WERI-Rb-1 (cell line): ENCODE measurements at regions not wholly inside any gene's neighbourhood (a gene's known extent, or its start where the extent isn't known, plus 50 kb on each side); places are given as distances from the start of the nearest gene placed in this dataset.

Experiments
- DNase-seq: peaks from one replicate; pipeline ENCODE4 v3.0.0-alpha.2; 2020
- H3K27ac ChIP-seq: fragments of 250-450 bp; sonication (Bioruptor Pico); 2 replicates; pipeline ENCODE4 v1.5.1; 2020; ENCODE audit warnings: mild to moderate bottlenecking, moderate library complexity
- H3K27me3 ChIP-seq: fragments of 250-450 bp; sonication (Bioruptor Pico); 2 replicates; pipeline ENCODE4 v1.5.1; 2021; ENCODE audit warnings: mild to moderate bottlenecking, low read depth, moderate library complexity; ENCODE audit not compliant: insufficient read depth, severe bottlenecking
- H3K36me3 ChIP-seq: fragments of 250-450 bp; sonication (Bioruptor Pico); 2 replicates; pipeline ENCODE4 v1.5.1; 2020; ENCODE audit warnings: mild to moderate bottlenecking, moderate library complexity
- H3K4me3 ChIP-seq: 2 replicates; pipeline ENCODE4 v1.5.1; 2011; ENCODE audit warnings: low read depth, mild to moderate bottlenecking, control low read depth, low read length
- H3K9me3 ChIP-seq: fragments of 250-450 bp; sonication (Bioruptor Pico); 2 replicates; pipeline ENCODE4 v1.5.1; 2021; ENCODE audit warnings: mild to moderate bottlenecking, moderate library complexity; ENCODE audit not compliant: severe bottlenecking
- TF ChIP-seq, protein P1 (sequence below): IDR thresholded peaks from 2 replicates; pipeline ENCODE4 v1.5.1; 2011; ENCODE audit warnings: low read depth, mild to moderate bottlenecking, control low read depth, inconsistent platforms, low read length

GRCh38 chr3:120544361-120544760 is 51.8 kb upstream of the NDUFB4 start:
- no peak overlapping the region for H3K4me3 ChIP-seq
- no peaks in the 10 kb centered on the region for H3K36me3 ChIP-seq
- no peak overlapping the region for H3K27ac ChIP-seq
- DNase-seq = no peak
- H3K9me3 ChIP-seq = peaks cover 5% of the 10 kb centered on the region
- no peaks in the 10 kb centered on the region for H3K27me3 ChIP-seq
- TF ChIP-seq, protein P1, sequence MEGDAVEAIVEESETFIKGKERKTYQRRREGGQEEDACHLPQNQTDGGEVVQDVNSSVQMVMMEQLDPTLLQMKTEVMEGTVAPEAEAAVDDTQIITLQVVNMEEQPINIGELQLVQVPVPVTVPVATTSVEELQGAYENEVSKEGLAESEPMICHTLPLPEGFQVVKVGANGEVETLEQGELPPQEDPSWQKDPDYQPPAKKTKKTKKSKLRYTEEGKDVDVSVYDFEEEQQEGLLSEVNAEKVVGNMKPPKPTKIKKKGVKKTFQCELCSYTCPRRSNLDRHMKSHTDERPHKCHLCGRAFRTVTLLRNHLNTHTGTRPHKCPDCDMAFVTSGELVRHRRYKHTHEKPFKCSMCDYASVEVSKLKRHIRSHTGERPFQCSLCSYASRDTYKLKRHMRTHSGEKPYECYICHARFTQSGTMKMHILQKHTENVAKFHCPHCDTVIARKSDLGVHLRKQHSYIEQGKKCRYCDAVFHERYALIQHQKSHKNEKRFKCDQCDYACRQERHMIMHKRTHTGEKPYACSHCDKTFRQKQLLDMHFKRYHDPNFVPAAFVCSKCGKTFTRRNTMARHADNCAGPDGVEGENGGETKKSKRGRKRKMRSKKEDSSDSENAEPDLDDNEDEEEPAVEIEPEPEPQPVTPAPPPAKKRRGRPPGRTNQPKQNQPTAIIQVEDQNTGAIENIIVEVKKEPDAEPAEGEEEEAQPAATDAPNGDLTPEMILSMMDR = no peak

DNA sequence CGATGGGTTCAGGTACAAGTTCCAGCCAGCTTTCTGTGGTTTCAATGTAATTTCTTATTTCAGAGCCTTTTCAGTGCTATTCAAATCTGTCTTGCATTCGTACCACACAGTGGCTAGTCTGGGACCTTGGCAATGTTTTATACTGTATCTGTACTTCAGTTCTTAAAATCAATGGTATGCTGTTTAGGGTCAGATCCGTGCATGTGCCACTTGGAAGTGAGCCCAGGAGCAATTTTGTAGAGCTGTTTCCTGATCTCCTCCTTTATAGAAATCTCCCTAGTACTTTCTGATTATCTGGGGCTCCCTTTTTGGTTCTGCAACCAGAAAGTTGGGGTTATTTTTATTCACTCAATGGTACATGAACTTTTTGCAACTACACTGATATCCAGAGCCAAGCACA is 59.5 kb upstream of the NDUFB4 start:
- no peaks in the 10 kb centered on the region for H3K36me3 ChIP-seq
- no peak overlapping the region for H3K27ac ChIP-seq
- peaks cover 9% of the 10 kb centered on the region for H3K9me3 ChIP-seq
- no peak for DNase-seq
- no peak overlapping the region for H3K4me3 ChIP-seq
- no peaks in the 10 kb centered on the region for H3K27me3 ChIP-seq
- TF ChIP-seq, protein P1 = no peak

GRCh38 chr3:120532969-120533368 is 63.2 kb upstream of the NDUFB4 start:
- no peak overlapping the region for H3K27ac ChIP-seq
- no peak for DNase-seq
- peaks cover 4% of the 10 kb centered on the region for H3K9me3 ChIP-seq

GRCh38 chr3:120528163-120528562 is 68.0 kb upstream of the NDUFB4 start:
- no peak overlapping the region for H3K4me3 ChIP-seq
- H3K27ac ChIP-seq = no peak overlapping the region
- no peaks in the 10 kb centered on the region for H3K36me3 ChIP-seq
- no peak for DNase-seq
- no peaks in the 10 kb centered on the region for H3K9me3 ChIP-seq
- TF ChIP-seq, protein P1 = no peak
- no peaks in the 10 kb centered on the region for H3K27me3 ChIP-seq

More at GRCh38 chr3:120532969-120533368, 63.2 kb upstream of the NDUFB4 start:
- H3K27me3 ChIP-seq = no peaks in the 10 kb centered on the region
- no peaks in the 10 kb centered on the region for H3K36me3 ChIP-seq
- H3K4me3 ChIP-seq = no peak overlapping the region
- TF ChIP-seq, protein P1 = no peak

DNA sequence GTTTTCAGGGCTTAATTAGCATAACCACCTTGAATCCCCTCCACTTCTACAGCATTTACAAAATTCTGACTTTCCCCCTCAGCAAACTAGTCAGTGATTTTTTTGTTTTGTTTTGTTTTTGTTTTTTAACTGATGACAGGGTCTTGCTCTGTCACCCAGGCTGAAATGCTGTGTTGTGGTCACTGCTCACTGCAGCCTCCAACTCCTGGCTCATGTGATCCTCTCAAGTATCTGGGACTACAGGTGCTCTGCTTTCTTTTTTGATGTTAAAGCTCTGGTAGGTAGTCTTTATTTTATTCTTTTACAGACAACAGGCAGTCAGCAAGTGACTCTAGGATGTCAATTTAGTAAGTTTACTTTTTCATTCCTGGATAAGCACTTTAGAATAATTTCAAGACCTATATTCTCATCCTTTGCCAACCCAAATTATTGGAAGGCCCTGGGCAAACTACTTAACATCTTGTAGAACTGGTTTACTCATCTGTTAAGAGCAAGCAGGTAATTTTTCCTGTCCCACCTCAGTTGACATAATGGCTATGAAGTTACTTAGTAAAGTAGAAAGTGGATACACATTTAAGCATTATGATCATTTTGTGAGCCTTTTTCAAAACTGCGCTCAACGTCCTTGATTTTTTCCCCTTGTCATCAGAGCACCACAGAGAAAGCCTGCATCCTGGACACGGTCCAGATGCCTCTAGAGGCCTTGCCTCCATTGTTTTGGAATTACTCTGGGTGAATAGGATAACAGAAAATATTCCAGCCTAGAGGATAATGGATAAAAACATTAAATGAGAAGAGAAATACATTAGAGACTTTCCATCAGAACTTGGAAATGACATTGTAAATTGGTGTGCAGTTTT is 69.9 kb upstream of the NDUFB4 start:
- Histone ChIP-seq H3K27ac (peak overlapping the region; percentile 54), H3K27me3 (no peaks in the 10 kb centered on the region), H3K36me3 (no peaks in the 10 kb centered on the region), H3K4me3 (no peak overlapping the region), H3K9me3 (no peaks in the 10 kb centered on the region)
- DNase-seq = no peak
- TF ChIP-seq, protein P1 = no peak
